ENCODE measurements at regions not wholly inside any gene's neighbourhood (a gene's known extent, or its start where the extent isn't known, plus 50 kb on each side); places are given as distances from the start of the nearest gene placed in this dataset.

DNA sequence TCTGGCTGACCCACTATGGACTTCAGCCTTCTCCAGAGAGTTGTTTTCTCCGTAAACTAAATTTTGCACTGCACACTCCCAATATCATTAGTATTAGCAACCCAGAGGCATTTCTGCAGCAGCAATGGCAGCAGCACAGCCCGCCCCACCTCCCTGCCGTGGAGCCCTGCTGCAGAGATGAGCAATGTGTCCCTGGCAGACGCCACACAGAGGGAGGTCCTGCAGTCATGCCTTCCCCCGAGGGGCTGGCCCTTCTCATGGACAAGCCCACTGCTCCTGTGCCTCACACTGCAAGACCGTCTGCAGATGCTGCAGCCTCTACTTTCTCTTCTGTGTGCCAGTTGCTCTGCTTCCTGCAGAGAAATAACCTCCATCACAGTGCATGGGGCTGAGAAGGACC is 393.4 kb upstream of the MKI67 start:
- Histone ChIP-seq H3K4me2 (ENCODE audit: low read length) (no peak overlapping the region), H3K4me1 (no peaks in the 10 kb centered on the region), H3K27me3 (ENCODE audit: control insufficient read depth, insufficient read depth, low read length) (no peaks in the 10 kb centered on the region), H3K4me3 (ENCODE audit: low read depth, low read length) (no peak overlapping the region), H3K36me3 (ENCODE audit: control insufficient read depth, insufficient read depth, low read length) (no peaks in the 10 kb centered on the region), H3K79me2 (no peaks in the 10 kb centered on the region), H2AFZ (no peak overlapping the region), H3K9ac (no peak overlapping the region), H3K9me3 (ENCODE audit: control insufficient read depth, low read length) (no peaks in the 10 kb centered on the region), H3K27ac (no peak overlapping the region)
- TF ChIP-seq, protein P1, sequence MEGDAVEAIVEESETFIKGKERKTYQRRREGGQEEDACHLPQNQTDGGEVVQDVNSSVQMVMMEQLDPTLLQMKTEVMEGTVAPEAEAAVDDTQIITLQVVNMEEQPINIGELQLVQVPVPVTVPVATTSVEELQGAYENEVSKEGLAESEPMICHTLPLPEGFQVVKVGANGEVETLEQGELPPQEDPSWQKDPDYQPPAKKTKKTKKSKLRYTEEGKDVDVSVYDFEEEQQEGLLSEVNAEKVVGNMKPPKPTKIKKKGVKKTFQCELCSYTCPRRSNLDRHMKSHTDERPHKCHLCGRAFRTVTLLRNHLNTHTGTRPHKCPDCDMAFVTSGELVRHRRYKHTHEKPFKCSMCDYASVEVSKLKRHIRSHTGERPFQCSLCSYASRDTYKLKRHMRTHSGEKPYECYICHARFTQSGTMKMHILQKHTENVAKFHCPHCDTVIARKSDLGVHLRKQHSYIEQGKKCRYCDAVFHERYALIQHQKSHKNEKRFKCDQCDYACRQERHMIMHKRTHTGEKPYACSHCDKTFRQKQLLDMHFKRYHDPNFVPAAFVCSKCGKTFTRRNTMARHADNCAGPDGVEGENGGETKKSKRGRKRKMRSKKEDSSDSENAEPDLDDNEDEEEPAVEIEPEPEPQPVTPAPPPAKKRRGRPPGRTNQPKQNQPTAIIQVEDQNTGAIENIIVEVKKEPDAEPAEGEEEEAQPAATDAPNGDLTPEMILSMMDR (IDR thresholded peaks at IDR 0.05): no peak

- Histone ChIP-seq H3K9me3 (ENCODE audit: control insufficient read depth, low read length) (no peaks in the 10 kb centered on the region), H3K79me2 (no peaks in the 10 kb centered on the region), H3K9ac (no peak overlapping the region), H3K4me2 (ENCODE audit: low read length) (no peak overlapping the region), H3K27ac (no peak overlapping the region), H3K4me3 (ENCODE audit: low read depth, low read length) (no peak overlapping the region), H3K36me3 (ENCODE audit: control insufficient read depth, insufficient read depth, low read length) (no peaks in the 10 kb centered on the region), H3K4me1 (no peaks in the 10 kb centered on the region), H2AFZ (no peak overlapping the region), H3K27me3 (ENCODE audit: control insufficient read depth, insufficient read depth, low read length) (no peaks in the 10 kb centered on the region)
- TF ChIP-seq, protein P1 (IDR thresholded peaks at IDR 0.05): no peak
Measured at GRCh38 chr10:128520211-128520815, 394.1 kb upstream of the MKI67 start.

DNA sequence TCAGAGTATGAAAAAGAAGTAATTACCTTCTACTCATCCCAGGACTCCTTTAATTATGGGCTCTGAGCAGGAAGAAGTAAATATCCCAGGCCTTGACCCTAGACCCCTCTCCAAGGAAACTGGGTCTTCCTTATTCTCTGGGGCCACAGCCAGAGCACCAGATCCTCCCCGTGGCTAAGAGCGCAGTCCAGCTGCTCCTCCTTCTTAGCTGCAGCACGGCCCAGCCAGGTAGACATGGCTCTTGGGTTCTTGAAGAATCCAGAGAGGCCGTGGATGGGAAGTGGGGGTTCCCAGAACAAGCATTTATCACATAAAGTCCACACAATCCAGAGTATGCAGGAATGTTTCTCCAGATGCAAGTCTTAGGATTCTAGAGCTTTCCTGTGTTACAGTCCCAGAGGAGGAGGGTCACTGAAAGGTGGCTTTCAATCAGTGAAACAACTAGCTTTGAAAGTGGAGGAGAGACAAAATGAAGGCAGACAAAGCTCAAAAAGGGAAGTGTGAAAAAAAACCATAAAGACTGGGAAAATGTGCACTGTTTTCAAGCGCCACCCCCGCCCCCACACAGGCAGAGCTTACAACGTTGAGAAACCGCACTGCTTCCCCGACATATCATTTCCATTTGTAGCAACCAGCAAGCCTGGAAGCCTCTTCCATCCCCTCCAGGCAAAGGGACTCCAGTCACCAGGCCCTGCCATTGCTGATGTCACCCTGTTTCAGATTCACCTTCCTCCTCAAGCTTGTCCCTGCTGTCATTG is 396.5 kb upstream of the MKI67 start:
- H3K9ac ChIP-seq: no peak overlapping the region
- H3K4me3 ChIP-seq (ENCODE audit: low read depth, low read length): no peak overlapping the region
- no peaks in the 10 kb centered on the region for H3K36me3 ChIP-seq (ENCODE audit: control insufficient read depth, insufficient read depth, low read length)
- H3K79me2 ChIP-seq: no peaks in the 10 kb centered on the region
- no peaks in the 10 kb centered on the region for H3K4me1 ChIP-seq
- H3K27me3 ChIP-seq (ENCODE audit: control insufficient read depth, insufficient read depth, low read length): no peaks in the 10 kb centered on the region
- no peak overlapping the region for H3K4me2 ChIP-seq (ENCODE audit: low read length)
- TF ChIP-seq, protein P1 (IDR thresholded peaks at IDR 0.05): no peak
- no peak overlapping the region for H3K27ac ChIP-seq
- no peaks in the 10 kb centered on the region for H3K9me3 ChIP-seq (ENCODE audit: control insufficient read depth, low read length)
- H2AFZ ChIP-seq: no peak overlapping the region

DNA sequence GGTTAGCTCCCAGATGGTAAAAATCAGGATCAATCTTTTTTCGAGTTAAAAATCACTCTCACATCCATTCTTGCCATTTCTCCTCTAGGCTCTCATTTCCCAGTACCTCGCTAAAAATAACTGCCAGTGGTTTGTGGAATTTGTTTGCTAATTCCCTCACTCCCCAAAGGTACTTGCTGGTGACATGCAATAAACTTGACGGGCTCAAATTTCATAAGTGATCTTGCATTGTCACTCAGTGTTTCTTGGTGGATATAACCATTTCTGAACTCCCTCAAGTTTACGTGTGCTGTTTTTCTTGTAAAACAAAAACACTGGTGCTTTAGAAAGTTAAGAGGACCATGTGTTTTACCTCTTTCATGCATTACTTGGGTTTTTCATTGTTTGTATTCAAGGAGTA is 399.2 kb upstream of the MKI67 start:
- H3K27me3 ChIP-seq (ENCODE audit: control insufficient read depth, insufficient read depth, low read length): peaks cover 4% of the 10 kb centered on the region
- no peaks in the 10 kb centered on the region for H3K9me3 ChIP-seq (ENCODE audit: control insufficient read depth, low read length)
- no peak overlapping the region for H3K4me2 ChIP-seq (ENCODE audit: low read length)

More for the DNA sequence above, 399.2 kb upstream of the MKI67 start:
- no peak overlapping the region for H3K27ac ChIP-seq
- no peaks in the 10 kb centered on the region for H3K36me3 ChIP-seq (ENCODE audit: control insufficient read depth, insufficient read depth, low read length)
- no peak overlapping the region for H3K9ac ChIP-seq
- H3K79me2 ChIP-seq: no peaks in the 10 kb centered on the region
- H3K4me1 ChIP-seq: no peaks in the 10 kb centered on the region
- H3K4me3 ChIP-seq (ENCODE audit: low read depth, low read length): no peak overlapping the region
- H2AFZ ChIP-seq: no peak overlapping the region
- TF ChIP-seq, protein P1 (IDR thresholded peaks at IDR 0.05): no peak

Measured in parathyroid adenoma (tissue), 2 donors.